ENCODE measurements at regions not wholly inside any gene's neighbourhood (a gene's known extent, or its start where the extent isn't known, plus 50 kb on each side); places are given as distances from the start of the nearest gene placed in this dataset.

DNA sequence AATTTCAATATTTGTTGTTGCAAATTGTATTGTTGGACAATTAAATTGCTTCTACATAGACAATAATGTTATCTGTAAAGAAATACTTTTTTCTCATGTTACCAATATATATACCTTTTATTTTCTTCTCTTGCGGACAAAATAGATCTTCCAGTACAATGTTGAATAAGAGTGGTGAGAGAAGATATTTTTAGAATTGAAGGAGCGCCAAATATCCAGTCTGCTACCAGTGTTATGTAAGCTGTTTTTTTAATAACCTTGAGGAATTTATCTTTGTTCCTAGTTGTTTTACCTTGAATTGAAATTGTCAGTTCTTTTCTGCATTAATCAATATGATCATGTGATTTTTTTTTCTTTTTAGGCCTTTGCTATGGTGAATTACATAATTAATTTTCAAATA lies 1702.5 kb upstream of the RAG2 start:
- TF ChIP-seq MYC (IDR thresholded peaks at IDR 0.05; ENCODE audit: insufficient read depth, insufficient read length, insufficient replicate concordance, low read length, severe bottlenecking) = no peak
- no peak for TF ChIP-seq CBFB (IDR thresholded peaks at IDR 0.05; ENCODE audit: low read depth)
- TF ChIP-seq, protein P1, sequence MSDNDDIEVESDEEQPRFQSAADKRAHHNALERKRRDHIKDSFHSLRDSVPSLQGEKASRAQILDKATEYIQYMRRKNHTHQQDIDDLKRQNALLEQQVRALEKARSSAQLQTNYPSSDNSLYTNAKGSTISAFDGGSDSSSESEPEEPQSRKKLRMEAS (IDR thresholded peaks at IDR 0.05; ENCODE audit: low read depth, low read length) = no peak
- no peak for TF ChIP-seq POLR2AphosphoS5 (IDR thresholded peaks at IDR 0.05; ENCODE audit: low read length)
- TF ChIP-seq STAT3 (IDR thresholded peaks at IDR 0.05; ENCODE audit: low read depth, low read length) = no peak
- no peak for TF ChIP-seq POLR2A (IDR thresholded peaks at IDR 0.05; ENCODE audit: low read depth, low read length)
- TF ChIP-seq PAX8 (IDR thresholded peaks at IDR 0.05) = no peak
- no peak for TF ChIP-seq CHD1 (IDR thresholded peaks at IDR 0.05; ENCODE audit: low read depth, low read length)
- TF ChIP-seq POLR2AphosphoS2 (IDR thresholded peaks at IDR 0.05; ENCODE audit: low read depth, low read length) = no peak
- TF ChIP-seq, protein P2, sequence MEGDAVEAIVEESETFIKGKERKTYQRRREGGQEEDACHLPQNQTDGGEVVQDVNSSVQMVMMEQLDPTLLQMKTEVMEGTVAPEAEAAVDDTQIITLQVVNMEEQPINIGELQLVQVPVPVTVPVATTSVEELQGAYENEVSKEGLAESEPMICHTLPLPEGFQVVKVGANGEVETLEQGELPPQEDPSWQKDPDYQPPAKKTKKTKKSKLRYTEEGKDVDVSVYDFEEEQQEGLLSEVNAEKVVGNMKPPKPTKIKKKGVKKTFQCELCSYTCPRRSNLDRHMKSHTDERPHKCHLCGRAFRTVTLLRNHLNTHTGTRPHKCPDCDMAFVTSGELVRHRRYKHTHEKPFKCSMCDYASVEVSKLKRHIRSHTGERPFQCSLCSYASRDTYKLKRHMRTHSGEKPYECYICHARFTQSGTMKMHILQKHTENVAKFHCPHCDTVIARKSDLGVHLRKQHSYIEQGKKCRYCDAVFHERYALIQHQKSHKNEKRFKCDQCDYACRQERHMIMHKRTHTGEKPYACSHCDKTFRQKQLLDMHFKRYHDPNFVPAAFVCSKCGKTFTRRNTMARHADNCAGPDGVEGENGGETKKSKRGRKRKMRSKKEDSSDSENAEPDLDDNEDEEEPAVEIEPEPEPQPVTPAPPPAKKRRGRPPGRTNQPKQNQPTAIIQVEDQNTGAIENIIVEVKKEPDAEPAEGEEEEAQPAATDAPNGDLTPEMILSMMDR (IDR thresholded peaks at IDR 0.05 in 2 of 3, conservative IDR thresholded peaks at IDR 0.05 in 1 of 3; ENCODE audit: control insufficient read depth in 2 of 3, extremely low read depth in 1 of 3, insufficient read depth in 1 of 3, low read depth in 3 of 3, low read length in 3 of 3) = no peak

Measured in GM12878 (cell line).